Left lung (tissue), 4 donors: ENCODE measurements at regions not wholly inside any gene's neighbourhood (a gene's known extent, or its start where the extent isn't known, plus 50 kb on each side); places are given as distances from the start of the nearest gene placed in this dataset.

ENCODE experiments used
- ATAC-seq: fragments of 200-7000 bp; cut with Tn5 transposase; one replicate; pipeline ENCODE4 v1.9.1; 2020; ENCODE audit warnings: moderate library complexity
- DNase-seq, 4 donors: peaks; one replicate each; pipeline ENCODE4 v3.0.0-alpha.2; 2013 to 2020
- H3K27ac ChIP-seq, 2 donors: fragments of 200-600 bp; sonication (generic) in 1 of 2; one replicate each; pipeline versions ENCODE4 v1.5.0 to v1.8.0; 2020 to 2021
- H3K27me3 ChIP-seq, 2 donors: fragments of 200-600 bp; sonication (generic) in 1 of 2; one replicate each; pipeline versions ENCODE4 v1.5.0 to v1.8.0; 2020 to 2021
- H3K36me3 ChIP-seq, 2 donors: fragments of 200-600 bp; sonication (generic) in 1 of 2; one replicate each; pipeline versions ENCODE4 v1.5.0 to v1.8.0; 2020 to 2021
- H3K4me1 ChIP-seq, 2 donors: fragments of 200-600 bp; one replicate each; pipeline ENCODE4 v1.8.0; 2021
- H3K4me3 ChIP-seq, 2 donors: fragments of 200-600 bp; sonication (generic) in 1 of 2; one replicate each; pipeline versions ENCODE4 v1.5.0 to v1.8.0; 2020 to 2021; ENCODE audit warnings: mild to moderate bottlenecking in 1 of 2
- H3K9me3 ChIP-seq, 2 donors: fragments of 200-600 bp; sonication (generic) in 1 of 2; one replicate each; pipeline versions ENCODE4 v1.5.0 to v1.8.0; 2020 to 2021
- intact Hi-C, 2 donors: fragments of 100-400 bp; cut with DNase I; formaldehyde crosslinking; loops; one replicate each; pipeline versions ENCODE4 v1.11.2 to v1.14.2; 2022
- TF ChIP-seq, protein P1 (sequence below), 2 donors: fragments of 200-600 bp; sonication (generic) in 1 of 2; IDR thresholded peaks; one replicate each; pipeline versions ENCODE4 v1.5.0 to v1.8.0; 2021; ENCODE audit warnings: antibody characterized with exemption in 2 of 2
- donor health status: DM: no; HTN: yes; CAD: no.
- donor health status: DM: no; HTN: no; CAD: no.

DNA sequence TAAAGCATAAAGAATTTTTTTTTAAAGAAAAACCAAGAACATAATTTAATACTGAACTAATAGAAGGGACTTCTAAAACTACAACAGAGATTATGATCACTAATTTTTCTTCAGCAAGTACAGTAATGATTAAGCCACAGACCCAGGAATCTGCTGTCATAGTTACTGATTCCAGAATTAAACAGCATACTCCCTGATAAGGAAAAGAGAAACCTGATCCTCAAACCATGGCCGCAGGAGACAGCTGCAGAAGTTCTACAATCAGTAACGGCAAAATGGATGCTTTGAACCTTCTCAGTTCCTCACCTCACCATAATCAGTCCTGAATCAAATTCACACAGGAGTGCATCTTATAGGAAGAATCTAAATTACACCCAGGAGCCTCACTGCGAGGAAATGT is 939.0 kb upstream of the SLITRK1 start:
- H3K27me3 ChIP-seq, result no peaks in the 10 kb centered on the region
- no peaks in the 10 kb centered on the region for H3K36me3 ChIP-seq
- DNase-seq (no peak), ATAC-seq (no peak)
- no peaks in the 10 kb centered on the region for H3K9me3 ChIP-seq
- H3K4me3 ChIP-seq, result no peak overlapping the region
- TF ChIP-seq, protein P1, sequence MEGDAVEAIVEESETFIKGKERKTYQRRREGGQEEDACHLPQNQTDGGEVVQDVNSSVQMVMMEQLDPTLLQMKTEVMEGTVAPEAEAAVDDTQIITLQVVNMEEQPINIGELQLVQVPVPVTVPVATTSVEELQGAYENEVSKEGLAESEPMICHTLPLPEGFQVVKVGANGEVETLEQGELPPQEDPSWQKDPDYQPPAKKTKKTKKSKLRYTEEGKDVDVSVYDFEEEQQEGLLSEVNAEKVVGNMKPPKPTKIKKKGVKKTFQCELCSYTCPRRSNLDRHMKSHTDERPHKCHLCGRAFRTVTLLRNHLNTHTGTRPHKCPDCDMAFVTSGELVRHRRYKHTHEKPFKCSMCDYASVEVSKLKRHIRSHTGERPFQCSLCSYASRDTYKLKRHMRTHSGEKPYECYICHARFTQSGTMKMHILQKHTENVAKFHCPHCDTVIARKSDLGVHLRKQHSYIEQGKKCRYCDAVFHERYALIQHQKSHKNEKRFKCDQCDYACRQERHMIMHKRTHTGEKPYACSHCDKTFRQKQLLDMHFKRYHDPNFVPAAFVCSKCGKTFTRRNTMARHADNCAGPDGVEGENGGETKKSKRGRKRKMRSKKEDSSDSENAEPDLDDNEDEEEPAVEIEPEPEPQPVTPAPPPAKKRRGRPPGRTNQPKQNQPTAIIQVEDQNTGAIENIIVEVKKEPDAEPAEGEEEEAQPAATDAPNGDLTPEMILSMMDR (IDR thresholded peaks at IDR 0.05), result no peak
- intact Hi-C loops, result no loop called here
- H3K27ac ChIP-seq, result no peak overlapping the region
- H3K4me1 ChIP-seq, result no peaks in the 10 kb centered on the region

DNA sequence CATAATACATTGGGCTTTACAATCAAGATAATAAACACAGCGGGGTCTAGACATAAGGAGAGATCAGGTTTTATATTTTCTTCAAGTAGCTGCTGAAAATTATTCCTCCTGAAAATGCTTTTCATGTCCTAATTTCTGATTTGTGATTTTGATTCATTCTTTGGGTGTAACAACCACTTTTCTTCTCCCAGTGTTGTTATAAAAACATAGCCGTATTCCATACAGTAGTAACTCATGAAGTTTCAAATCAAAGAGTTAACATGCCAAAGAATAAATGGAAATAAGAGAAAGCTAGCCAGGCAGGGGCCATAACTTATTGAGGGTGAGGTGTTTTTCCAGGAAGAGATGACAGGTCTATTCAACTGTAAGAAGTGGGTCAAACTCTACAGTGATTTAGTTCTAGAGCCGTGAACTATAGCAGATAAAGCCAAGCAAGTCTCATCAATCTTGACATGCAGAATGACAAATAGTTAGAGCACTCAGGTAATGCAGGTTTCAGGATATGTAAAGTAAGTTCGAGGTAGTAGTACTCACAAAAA is 934.4 kb upstream of the SLITRK1 start:
- TF ChIP-seq, protein P1 (IDR thresholded peaks at IDR 0.05), result no peak
- ATAC-seq (no peak), DNase-seq (no peak)
- intact Hi-C loops, result no loop called here
- H3K27me3 ChIP-seq, result no peaks in the 10 kb centered on the region
- no peak overlapping the region for H3K4me3 ChIP-seq
- H3K27ac ChIP-seq, result no peak overlapping the region
- H3K36me3 ChIP-seq, result no peaks in the 10 kb centered on the region
- no peaks in the 10 kb centered on the region for H3K9me3 ChIP-seq
- H3K4me1 ChIP-seq, result no peaks in the 10 kb centered on the region

DNA sequence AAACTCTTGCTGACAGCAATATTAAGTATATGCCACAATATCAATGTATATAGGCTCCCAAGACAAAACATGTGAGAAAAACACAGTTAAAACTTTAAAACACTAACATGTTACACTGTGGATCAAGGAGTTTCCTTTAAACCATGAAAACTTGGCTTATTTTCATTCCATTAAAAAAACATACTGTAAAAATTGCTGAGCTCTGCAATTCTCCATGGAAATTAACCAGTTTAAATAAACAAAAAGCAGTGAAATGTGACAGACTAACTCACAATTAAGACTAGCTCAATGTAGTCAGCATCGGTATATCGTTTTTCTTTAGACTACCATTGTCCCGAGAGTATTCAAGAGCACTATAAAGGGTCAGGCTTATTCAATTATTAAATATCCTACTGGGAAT is 930.5 kb upstream of the SLITRK1 start:
- Histone ChIP-seq H3K9me3 (no peaks in the 10 kb centered on the region), H3K4me3 (no peak overlapping the region), H3K4me1 (no peaks in the 10 kb centered on the region), H3K27me3 (no peaks in the 10 kb centered on the region), H3K27ac (no peak overlapping the region), H3K36me3 (no peaks in the 10 kb centered on the region)
- no peak for DNase-seq
- intact Hi-C loops, result no loop called here
- TF ChIP-seq, protein P1 (IDR thresholded peaks at IDR 0.05), result no peak
- ATAC-seq, result no peak

DNA sequence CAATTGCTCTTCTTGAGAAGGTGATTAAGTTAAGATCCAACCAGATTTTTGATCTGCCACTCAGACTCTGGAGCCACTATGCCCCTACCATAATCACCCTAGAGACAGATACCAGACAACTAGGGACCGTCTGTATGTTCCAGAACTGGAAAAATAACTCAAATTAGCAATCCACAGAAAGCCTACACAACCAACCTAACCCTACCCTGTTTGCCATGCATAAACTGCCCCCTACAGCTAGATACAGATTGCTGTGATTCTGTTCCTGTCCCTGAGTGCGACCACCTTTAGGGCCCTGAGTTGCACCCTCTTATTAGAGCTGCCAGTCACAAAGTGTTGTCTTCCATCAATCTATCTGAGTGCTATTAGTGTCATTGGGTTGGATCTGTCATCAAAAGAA is 929.8 kb upstream of the SLITRK1 start:
- TF ChIP-seq, protein P1 (IDR thresholded peaks at IDR 0.05), result no peak
- H3K36me3 ChIP-seq, result no peaks in the 10 kb centered on the region
- intact Hi-C loops, result no loop called here
- DNase-seq (no peak), ATAC-seq (no peak)
- H3K4me3 ChIP-seq, result no peak overlapping the region
- no peak overlapping the region for H3K27ac ChIP-seq
- H3K9me3 ChIP-seq, result no peaks in the 10 kb centered on the region
- H3K4me1 ChIP-seq, result no peaks in the 10 kb centered on the region
- H3K27me3 ChIP-seq, result no peaks in the 10 kb centered on the region

DNA sequence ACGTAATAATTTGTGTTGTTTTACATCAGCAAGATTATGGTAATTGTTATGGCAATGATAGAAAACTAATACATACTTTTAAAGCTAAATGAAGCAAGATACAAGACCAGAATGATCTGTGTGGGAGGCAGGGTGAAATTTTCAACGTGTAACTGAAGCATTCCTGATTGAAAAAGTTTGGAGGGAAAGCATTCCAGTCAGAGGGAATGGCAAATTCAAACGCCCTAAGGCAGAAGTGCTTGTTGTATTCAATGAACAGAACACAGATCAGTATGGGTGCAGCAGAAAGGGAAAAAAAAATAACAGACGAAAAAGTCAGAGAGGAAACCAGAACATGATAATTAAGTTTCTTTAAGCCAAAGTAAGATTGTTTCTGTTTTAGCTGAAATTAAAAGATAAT is 928.5 kb upstream of the SLITRK1 start:
- ATAC-seq (no peak), DNase-seq (no peak)
- Histone ChIP-seq H3K4me3 (no peak overlapping the region), H3K36me3 (no peaks in the 10 kb centered on the region), H3K9me3 (peaks cover 0 to 2% of the 10 kb centered on the region in 2 donors), H3K27ac (no peak overlapping the region), H3K27me3 (no peaks in the 10 kb centered on the region), H3K4me1 (no peaks in the 10 kb centered on the region)
- intact Hi-C loops, result no loop called here
- TF ChIP-seq, protein P1 (IDR thresholded peaks at IDR 0.05), result no peak
